Neutrophil (primary cell): ENCODE measurements at regions not wholly inside any gene's neighbourhood (a gene's known extent, or its start where the extent isn't known, plus 50 kb on each side); places are given as distances from the start of the nearest gene placed in this dataset.

ENCODE experiments used
- H3K27ac ChIP-seq: fragments of 200-600 bp; sonication (generic); 2 replicates; pipeline ENCODE4 v1.5.1; 2016; ENCODE audit warnings: mild to moderate bottlenecking, moderate library complexity
- H3K27me3 ChIP-seq: fragments of 200-600 bp; sonication (generic); 2 replicates; pipeline ENCODE4 v1.6.0; 2016; ENCODE audit warnings: mild to moderate bottlenecking
- H3K36me3 ChIP-seq: fragments of 200-600 bp; sonication (generic); 2 replicates; pipeline ENCODE4 v1.5.1; 2017
- H3K4me1 ChIP-seq, 2 experiments: fragments of 200-600 bp in 1 of 2; sonication (generic) in 1 of 2; 1 replicate in 1 of 2; 2 replicates in 1 of 2; pipeline versions ENCODE4 v1.5.1 to v1.6.1; 2013 to 2016; ENCODE audit warnings: low read depth in 1 of 2, low read length in 1 of 2, mild to moderate bottlenecking in 1 of 2, moderate library complexity in 1 of 2; ENCODE audit not compliant: control insufficient read depth in 1 of 2, insufficient read depth in 1 of 2
- H3K4me3 ChIP-seq, 2 experiments: fragments of 200-600 bp in 1 of 2; sonication (generic) in 1 of 2; 1 replicate in 1 of 2; 2 replicates in 1 of 2; pipeline ENCODE4 v1.5.1; 2013 to 2016; ENCODE audit warnings: low read depth in 1 of 2, low read length in 1 of 2, mild to moderate bottlenecking in 1 of 2, moderate library complexity in 1 of 2
- H3K9me3 ChIP-seq: fragments of 200-600 bp; sonication (generic); 2 replicates; pipeline ENCODE4 v1.5.1; 2016
- TF ChIP-seq, protein P1 (sequence below): fragments of 200-600 bp; sonication (generic); IDR thresholded peaks from 2 replicates; pipeline ENCODE4 v1.5.1; 2016; ENCODE audit warnings: antibody characterized with exemption

DNA sequence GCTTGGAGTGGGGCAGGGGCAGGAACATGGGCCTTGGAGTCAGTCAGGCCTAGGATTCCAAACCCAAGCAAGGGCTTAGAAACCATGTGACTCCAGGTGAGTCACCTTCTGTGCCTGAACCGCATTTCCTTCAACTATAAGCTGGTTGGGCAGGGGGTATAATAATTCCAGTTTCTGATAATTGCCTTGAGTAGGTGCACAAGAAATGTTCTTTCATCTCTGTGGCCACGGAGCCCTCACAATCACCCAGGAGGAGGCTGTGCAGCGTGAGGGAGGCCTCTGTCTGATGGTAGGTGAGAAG is 112.1 kb upstream of the HAAO start:
- no peak overlapping the region for H3K4me3 ChIP-seq
- H3K27ac ChIP-seq = no peak overlapping the region
- H3K9me3 ChIP-seq = no peaks in the 10 kb centered on the region
- TF ChIP-seq, protein P1, sequence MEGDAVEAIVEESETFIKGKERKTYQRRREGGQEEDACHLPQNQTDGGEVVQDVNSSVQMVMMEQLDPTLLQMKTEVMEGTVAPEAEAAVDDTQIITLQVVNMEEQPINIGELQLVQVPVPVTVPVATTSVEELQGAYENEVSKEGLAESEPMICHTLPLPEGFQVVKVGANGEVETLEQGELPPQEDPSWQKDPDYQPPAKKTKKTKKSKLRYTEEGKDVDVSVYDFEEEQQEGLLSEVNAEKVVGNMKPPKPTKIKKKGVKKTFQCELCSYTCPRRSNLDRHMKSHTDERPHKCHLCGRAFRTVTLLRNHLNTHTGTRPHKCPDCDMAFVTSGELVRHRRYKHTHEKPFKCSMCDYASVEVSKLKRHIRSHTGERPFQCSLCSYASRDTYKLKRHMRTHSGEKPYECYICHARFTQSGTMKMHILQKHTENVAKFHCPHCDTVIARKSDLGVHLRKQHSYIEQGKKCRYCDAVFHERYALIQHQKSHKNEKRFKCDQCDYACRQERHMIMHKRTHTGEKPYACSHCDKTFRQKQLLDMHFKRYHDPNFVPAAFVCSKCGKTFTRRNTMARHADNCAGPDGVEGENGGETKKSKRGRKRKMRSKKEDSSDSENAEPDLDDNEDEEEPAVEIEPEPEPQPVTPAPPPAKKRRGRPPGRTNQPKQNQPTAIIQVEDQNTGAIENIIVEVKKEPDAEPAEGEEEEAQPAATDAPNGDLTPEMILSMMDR = no peak
- peaks cover 6 to 15% of the 10 kb centered on the region in 2 experiments for H3K4me1 ChIP-seq
- H3K27me3 ChIP-seq = peaks cover 13% of the 10 kb centered on the region
- no peaks in the 10 kb centered on the region for H3K36me3 ChIP-seq

DNA sequence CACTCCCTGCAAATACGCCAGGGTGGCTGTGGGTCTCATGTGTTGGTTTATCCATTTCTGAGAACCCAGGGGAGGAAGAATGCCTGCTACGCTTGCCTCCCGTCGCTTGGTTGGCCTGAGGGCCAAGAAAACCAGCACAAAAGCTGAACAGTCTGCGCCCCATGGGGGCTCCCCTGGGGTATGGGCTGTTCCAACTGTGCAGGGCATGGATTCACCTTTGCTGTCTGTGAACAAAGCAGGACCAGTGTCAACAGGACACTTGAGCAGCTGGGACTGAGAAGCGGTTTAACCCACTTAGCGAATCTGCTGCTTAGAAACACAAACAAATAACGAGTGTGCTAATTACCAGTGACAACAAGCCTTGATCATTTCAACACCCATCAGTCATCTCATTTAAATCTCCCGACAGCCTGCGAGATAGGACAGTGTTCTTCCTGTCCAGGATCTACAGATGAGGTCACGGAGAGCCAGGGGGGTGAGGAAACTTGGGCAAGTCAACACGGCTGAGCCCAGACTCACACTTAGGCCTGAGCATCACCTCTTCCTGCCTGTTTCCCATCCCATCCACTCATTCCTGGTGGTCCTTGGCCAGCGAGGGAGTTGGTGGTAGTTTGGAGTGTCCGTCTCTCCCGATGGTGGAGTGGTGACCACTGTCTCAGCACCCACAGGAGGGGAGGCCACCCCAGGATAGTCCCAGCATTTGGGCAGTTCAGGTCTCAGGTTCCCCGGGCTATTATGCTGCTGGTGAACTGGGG is 111.6 kb upstream of the HAAO start:
- Histone ChIP-seq H3K4me3 (no peak overlapping the region), H3K4me1 (peaks cover 6 to 15% of the 10 kb centered on the region in 2 experiments), H3K36me3 (no peaks in the 10 kb centered on the region), H3K27ac (no peak overlapping the region), H3K27me3 (peaks cover 13% of the 10 kb centered on the region), H3K9me3 (no peaks in the 10 kb centered on the region)
- TF ChIP-seq, protein P1 = no peak

DNA sequence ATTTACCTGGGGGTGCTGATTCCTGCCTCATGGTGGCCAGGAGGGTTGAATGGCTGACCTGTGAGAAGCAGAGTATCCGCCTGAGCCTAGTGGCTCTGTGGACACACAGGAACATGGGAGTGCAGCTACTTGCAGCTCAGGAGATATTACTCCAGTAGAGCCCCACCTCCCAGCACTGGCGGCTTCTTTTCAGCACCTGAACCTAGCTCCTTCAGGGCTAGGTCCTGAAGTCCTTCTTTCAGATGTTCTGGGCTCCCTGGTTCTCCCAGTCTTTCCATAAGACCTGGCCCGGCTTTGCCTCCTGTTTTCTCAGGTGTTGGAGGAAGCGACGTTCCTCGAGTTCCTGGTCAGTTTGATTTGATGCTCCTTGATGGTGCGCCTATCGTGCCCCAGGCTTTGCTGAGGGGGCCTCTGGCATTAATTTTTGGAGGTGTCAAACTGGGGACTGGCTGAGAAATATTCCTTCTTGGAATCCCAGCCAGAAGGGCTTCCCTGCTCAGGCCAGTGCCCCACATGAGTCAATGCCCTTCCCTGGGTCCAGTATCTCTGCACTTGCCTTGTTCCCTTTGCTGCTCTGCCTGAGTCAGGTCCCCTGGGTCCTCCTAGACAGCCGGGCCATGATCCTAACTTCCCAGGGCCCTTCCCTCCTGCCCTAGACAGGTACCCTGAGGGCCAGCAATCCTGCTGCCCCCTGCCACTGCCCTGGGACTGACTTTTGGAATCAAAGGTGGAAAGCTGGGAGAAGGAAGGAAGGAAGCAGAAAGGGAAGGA is 110.7 kb upstream of the HAAO start:
- Histone ChIP-seq H3K27me3 (peaks cover 13% of the 10 kb centered on the region), H3K9me3 (no peaks in the 10 kb centered on the region), H3K4me1 (peaks cover 6 to 15% of the 10 kb centered on the region in 2 experiments), H3K27ac (no peak overlapping the region), H3K36me3 (no peaks in the 10 kb centered on the region), H3K4me3 (no peak overlapping the region)
- TF ChIP-seq, protein P1 = no peak

DNA sequence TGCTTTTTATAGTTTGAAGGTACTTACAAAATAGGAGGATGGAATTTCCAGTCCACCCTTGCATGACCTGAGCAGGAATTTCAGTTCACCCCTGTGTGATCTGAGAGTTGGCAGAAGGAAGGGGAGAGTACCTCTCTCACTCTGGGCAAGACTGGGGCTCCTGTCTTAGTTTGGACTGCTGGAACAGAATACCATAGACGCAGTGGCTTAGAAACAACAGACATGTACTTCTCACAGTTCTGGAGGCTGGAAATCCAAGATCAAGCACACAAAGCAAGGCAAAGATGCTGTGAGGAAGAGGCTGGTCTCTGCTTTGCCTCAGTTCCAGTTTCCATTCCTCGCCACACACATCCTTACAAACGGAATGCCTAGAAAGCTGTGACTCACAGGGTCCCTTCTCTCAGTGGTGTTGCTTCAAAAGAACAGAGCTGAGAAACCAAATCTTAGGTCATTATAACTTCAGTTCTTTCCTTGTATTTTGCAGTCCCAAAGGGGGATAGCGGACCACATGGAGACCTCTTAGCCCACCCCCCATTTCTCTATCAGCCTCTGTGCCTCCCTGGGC is 108.8 kb upstream of the HAAO start:
- Histone ChIP-seq H3K27me3 (peaks cover 11% of the 10 kb centered on the region), H3K4me3 (no peak overlapping the region), H3K9me3 (no peaks in the 10 kb centered on the region), H3K27ac (no peak overlapping the region), H3K36me3 (no peaks in the 10 kb centered on the region), H3K4me1 (peaks cover 6 to 11% of the 10 kb centered on the region in 2 experiments)
- TF ChIP-seq, protein P1 = no peak

DNA sequence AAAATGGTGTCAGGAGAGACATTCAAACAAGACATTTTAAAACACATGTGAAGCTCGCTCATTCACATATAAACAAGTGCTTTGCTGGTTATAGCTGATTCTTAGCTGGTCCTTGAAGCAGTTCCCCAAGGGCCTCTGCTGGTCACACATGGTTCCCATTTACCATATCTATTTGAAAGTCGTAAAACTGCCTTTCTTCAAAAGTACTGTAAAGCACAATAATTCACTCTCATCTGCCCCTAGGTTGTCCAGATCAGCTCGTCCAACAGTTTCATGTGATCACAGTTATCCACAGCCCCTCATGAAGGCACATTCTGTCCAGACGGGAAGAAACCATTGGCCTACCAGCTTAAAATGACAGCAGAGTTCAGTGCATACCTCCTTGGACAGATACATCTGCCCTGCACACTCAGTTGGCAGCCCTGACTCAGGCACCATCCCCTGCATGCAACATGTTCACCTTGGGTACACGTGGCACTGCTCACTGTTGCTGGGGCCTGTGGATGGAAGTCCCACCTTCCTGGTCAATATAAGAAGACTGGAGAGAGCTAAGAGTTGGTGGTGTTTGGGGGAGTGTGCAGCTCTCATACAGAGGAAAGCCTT is 108.0 kb upstream of the HAAO start:
- Histone ChIP-seq H3K9me3 (no peaks in the 10 kb centered on the region), H3K4me1 (peaks cover 2 to 3% of the 10 kb centered on the region in 2 experiments), H3K27me3 (peaks cover 3% of the 10 kb centered on the region), H3K36me3 (no peaks in the 10 kb centered on the region), H3K4me3 (no peak overlapping the region), H3K27ac (no peak overlapping the region)
- TF ChIP-seq, protein P1 = no peak
